ENCODE measurements at regions not wholly inside any gene's neighbourhood (a gene's known extent, or its start where the extent isn't known, plus 50 kb on each side); places are given as distances from the start of the nearest gene placed in this dataset.

- no peak for TF ChIP-seq EGR1 (IDR thresholded peaks at IDR 0.05)
- TF ChIP-seq, protein P1, sequence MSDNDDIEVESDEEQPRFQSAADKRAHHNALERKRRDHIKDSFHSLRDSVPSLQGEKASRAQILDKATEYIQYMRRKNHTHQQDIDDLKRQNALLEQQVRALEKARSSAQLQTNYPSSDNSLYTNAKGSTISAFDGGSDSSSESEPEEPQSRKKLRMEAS (IDR thresholded peaks at IDR 0.05) = no peak
- TF ChIP-seq, protein P2, sequence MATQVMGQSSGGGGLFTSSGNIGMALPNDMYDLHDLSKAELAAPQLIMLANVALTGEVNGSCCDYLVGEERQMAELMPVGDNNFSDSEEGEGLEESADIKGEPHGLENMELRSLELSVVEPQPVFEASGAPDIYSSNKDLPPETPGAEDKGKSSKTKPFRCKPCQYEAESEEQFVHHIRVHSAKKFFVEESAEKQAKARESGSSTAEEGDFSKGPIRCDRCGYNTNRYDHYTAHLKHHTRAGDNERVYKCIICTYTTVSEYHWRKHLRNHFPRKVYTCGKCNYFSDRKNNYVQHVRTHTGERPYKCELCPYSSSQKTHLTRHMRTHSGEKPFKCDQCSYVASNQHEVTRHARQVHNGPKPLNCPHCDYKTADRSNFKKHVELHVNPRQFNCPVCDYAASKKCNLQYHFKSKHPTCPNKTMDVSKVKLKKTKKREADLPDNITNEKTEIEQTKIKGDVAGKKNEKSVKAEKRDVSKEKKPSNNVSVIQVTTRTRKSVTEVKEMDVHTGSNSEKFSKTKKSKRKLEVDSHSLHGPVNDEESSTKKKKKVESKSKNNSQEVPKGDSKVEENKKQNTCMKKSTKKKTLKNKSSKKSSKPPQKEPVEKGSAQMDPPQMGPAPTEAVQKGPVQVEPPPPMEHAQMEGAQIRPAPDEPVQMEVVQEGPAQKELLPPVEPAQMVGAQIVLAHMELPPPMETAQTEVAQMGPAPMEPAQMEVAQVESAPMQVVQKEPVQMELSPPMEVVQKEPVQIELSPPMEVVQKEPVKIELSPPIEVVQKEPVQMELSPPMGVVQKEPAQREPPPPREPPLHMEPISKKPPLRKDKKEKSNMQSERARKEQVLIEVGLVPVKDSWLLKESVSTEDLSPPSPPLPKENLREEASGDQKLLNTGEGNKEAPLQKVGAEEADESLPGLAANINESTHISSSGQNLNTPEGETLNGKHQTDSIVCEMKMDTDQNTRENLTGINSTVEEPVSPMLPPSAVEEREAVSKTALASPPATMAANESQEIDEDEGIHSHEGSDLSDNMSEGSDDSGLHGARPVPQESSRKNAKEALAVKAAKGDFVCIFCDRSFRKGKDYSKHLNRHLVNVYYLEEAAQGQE (IDR thresholded peaks at IDR 0.05; ENCODE audit: low read depth) = no peak
- TF ChIP-seq TAF1 (IDR thresholded peaks at IDR 0.05; ENCODE audit: low read depth) = no peak
- no peak for TF ChIP-seq CEBPB (IDR thresholded peaks at IDR 0.05)
- TF ChIP-seq NFIC (IDR thresholded peaks at IDR 0.05) = no peak
- TF ChIP-seq YY1 (IDR thresholded peaks at IDR 0.05; ENCODE audit: low read depth) = no peak
- TF ChIP-seq RAD21 (IDR thresholded peaks at IDR 0.05; ENCODE audit: low read depth) = no peak
- TF ChIP-seq, protein P3, sequence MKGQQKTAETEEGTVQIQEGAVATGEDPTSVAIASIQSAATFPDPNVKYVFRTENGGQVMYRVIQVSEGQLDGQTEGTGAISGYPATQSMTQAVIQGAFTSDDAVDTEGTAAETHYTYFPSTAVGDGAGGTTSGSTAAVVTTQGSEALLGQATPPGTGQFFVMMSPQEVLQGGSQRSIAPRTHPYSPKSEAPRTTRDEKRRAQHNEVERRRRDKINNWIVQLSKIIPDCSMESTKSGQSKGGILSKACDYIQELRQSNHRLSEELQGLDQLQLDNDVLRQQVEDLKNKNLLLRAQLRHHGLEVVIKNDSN (IDR thresholded peaks at IDR 0.05) = no peak
- TF ChIP-seq TCF12 (IDR thresholded peaks at IDR 0.05; ENCODE audit: low read depth) = no peak
Measured at GRCh38 chrX:94162971-94163370, 489.0 kb downstream of the FAM133A start.
